Neural cell (in vitro differentiated cells): ENCODE measurements at regions not wholly inside any gene's neighbourhood (a gene's known extent, or its start where the extent isn't known, plus 50 kb on each side); places are given as distances from the start of the nearest gene placed in this dataset.

Experiments used
- H2AFZ ChIP-seq: fragments of 200-600, 300-800 bp; sonication (generic), shearing (Covaris generic); 2 replicates; pipeline ENCODE4 v1.6.0; 2014; ENCODE audit warnings: low read depth, mild to moderate bottlenecking, antibody characterized with exemption, low read length, moderate library complexity
- H3F3A ChIP-seq: fragments of 200-600 bp; shearing (Covaris generic); 2 replicates; pipeline ENCODE4 v1.6.1; 2016; ENCODE audit warnings: mild to moderate bottlenecking, moderate library complexity, mixed read lengths, antibody characterized with exemption, low read length; ENCODE audit not compliant: insufficient read depth, poor library complexity, severe bottlenecking
- H3K27ac ChIP-seq: fragments of 200-600, 300-800 bp; sonication (generic), shearing (Covaris generic); 2 replicates; pipeline ENCODE4 v1.5.1; 2014; ENCODE audit warnings: mild to moderate bottlenecking, low read length, moderate library complexity
- H3K27me3 ChIP-seq: fragments of 300-800, 200-600 bp; sonication (generic), shearing (Covaris generic); 2 replicates; pipeline ENCODE4 v1.6.0; 2014; ENCODE audit warnings: mild to moderate bottlenecking, low read depth, low read length, moderate library complexity; ENCODE audit not compliant: insufficient read depth
- H3K36me3 ChIP-seq: fragments of 300-800, 200-600 bp; sonication (generic), shearing (Covaris generic); 2 replicates; pipeline ENCODE4 v1.5.1; 2014; ENCODE audit warnings: mild to moderate bottlenecking, antibody characterized with exemption, low read length, moderate library complexity; ENCODE audit not compliant: insufficient read depth
- H3K4me2 ChIP-seq: fragments of 300-800, 200-600 bp; sonication (generic), shearing (Covaris generic); 2 replicates; pipeline ENCODE4 v1.6.0; 2014; ENCODE audit warnings: mild to moderate bottlenecking, low read length
- H3K4me3 ChIP-seq: fragments of 300-800, 200-600 bp; sonication (generic), shearing (Covaris generic); 2 replicates; pipeline ENCODE4 v1.5.1; 2014; ENCODE audit warnings: mild to moderate bottlenecking, low read length, moderate library complexity
- H3K79me2 ChIP-seq: fragments of 200-600 bp; shearing (Covaris generic); replicated peaks from 2 replicates; pipeline ENCODE4 v1.6.0; 2014; ENCODE audit warnings: mild to moderate bottlenecking, low read length, moderate library complexity; ENCODE audit not compliant: insufficient read depth
- H3K9ac ChIP-seq: fragments of 300-800, 200-600 bp; sonication (generic), shearing (Covaris generic); 2 replicates; pipeline ENCODE4 v1.6.1; 2016; ENCODE audit warnings: mild to moderate bottlenecking, low read length, mixed read lengths
- H3K9me2 ChIP-seq: fragments of 200-600 bp; shearing (Covaris generic); 2 replicates; pipeline ENCODE4 v1.6.1; 2016; ENCODE audit warnings: mild to moderate bottlenecking, low read length, mixed read lengths; ENCODE audit not compliant: insufficient read depth
- H3K9me3 ChIP-seq: fragments of 200-600, 300-800 bp; sonication (generic), shearing (Covaris generic); 2 replicates; pipeline ENCODE4 v1.6.1; 2016; ENCODE audit warnings: mild to moderate bottlenecking, mixed run types, low read length, moderate library complexity, mixed read lengths
- H4K20me1 ChIP-seq: fragments of 200-600 bp; shearing (Covaris generic); 2 replicates; pipeline ENCODE4 v1.6.1; 2016; ENCODE audit warnings: mild to moderate bottlenecking, mixed run types; ENCODE audit not compliant: insufficient read depth
- EP300 ChIP-seq: fragments of 450-650 bp; conservative IDR thresholded peaks from 2 replicates; pipeline ENCODE4 v1.6.1; 2014; ENCODE audit warnings: antibody characterized with exemption, mild to moderate bottlenecking, moderate library complexity; ENCODE audit not compliant: poor library complexity, severe bottlenecking
- EZH2 ChIP-seq: fragments of 200-600, 300-800 bp; shearing (Covaris generic), sonication (generic); IDR thresholded peaks from 2 replicates; pipeline ENCODE4 v1.6.1; 2014; ENCODE audit warnings: antibody characterized with exemption, low read length, borderline replicate concordance, mild to moderate bottlenecking; ENCODE audit not compliant: insufficient read depth, poor library complexity, severe bottlenecking
- MXI1 ChIP-seq: fragments of 450-650 bp; conservative IDR thresholded peaks from 2 replicates; pipeline ENCODE4 v1.6.1; 2014; ENCODE audit warnings: antibody characterized with exemption, mild to moderate bottlenecking; ENCODE audit not compliant: poor library complexity, severe bottlenecking
- POLR2AphosphoS5 ChIP-seq: IDR thresholded peaks from 2 replicates; pipeline ENCODE4 v1.6.1; 2012
- RAD21 ChIP-seq: fragments of 450-650 bp; conservative IDR thresholded peaks from 2 replicates; pipeline ENCODE4 v1.6.1; 2014; ENCODE audit warnings: antibody characterized with exemption, mild to moderate bottlenecking, moderate library complexity
- SMC3 ChIP-seq: fragments of 450-650 bp; conservative IDR thresholded peaks from 2 replicates; pipeline ENCODE4 v1.6.1; 2014; ENCODE audit warnings: antibody characterized with exemption, mild to moderate bottlenecking, moderate library complexity; ENCODE audit not compliant: poor library complexity
- TAF1 ChIP-seq: IDR thresholded peaks from 2 replicates; pipeline ENCODE4 v1.6.1; 2012; ENCODE audit warnings: low read depth
- TF ChIP-seq, protein P1 (sequence below): IDR thresholded peaks from 2 replicates; pipeline ENCODE4 v1.6.1; 2012; ENCODE audit warnings: borderline replicate concordance
- TF ChIP-seq, protein P2 (sequence below): fragments of 450-650 bp; IDR thresholded peaks from 2 replicates; pipeline ENCODE4 v1.5.1; 2014; ENCODE audit warnings: antibody characterized with exemption, mild to moderate bottlenecking, moderate library complexity; ENCODE audit not compliant: poor library complexity, severe bottlenecking

DNA sequence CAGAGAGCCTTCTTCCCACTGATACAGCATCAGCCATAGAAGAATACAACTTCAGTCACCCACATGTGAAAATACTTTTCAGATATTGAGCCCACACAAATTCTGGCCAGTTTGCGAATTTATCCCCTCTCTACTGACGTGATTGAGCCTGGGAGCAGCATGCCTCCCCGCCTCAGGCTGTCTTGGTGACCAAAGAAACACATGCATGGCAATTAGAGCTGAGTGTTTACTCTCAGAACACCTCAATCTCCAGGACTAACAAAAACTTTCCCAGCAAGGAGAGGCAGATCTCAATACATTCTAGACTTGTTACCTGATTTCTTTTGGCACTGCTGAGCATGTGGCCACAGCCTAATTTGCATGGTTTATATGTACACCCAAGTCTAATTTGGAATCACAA lies 122.5 kb downstream of the TMEM26 start:
- TF ChIP-seq MXI1 (no peak), EZH2 (no peak), TAF1 (no peak), EP300 (no peak), SMC3 (no peak)
- TF ChIP-seq, protein P1, sequence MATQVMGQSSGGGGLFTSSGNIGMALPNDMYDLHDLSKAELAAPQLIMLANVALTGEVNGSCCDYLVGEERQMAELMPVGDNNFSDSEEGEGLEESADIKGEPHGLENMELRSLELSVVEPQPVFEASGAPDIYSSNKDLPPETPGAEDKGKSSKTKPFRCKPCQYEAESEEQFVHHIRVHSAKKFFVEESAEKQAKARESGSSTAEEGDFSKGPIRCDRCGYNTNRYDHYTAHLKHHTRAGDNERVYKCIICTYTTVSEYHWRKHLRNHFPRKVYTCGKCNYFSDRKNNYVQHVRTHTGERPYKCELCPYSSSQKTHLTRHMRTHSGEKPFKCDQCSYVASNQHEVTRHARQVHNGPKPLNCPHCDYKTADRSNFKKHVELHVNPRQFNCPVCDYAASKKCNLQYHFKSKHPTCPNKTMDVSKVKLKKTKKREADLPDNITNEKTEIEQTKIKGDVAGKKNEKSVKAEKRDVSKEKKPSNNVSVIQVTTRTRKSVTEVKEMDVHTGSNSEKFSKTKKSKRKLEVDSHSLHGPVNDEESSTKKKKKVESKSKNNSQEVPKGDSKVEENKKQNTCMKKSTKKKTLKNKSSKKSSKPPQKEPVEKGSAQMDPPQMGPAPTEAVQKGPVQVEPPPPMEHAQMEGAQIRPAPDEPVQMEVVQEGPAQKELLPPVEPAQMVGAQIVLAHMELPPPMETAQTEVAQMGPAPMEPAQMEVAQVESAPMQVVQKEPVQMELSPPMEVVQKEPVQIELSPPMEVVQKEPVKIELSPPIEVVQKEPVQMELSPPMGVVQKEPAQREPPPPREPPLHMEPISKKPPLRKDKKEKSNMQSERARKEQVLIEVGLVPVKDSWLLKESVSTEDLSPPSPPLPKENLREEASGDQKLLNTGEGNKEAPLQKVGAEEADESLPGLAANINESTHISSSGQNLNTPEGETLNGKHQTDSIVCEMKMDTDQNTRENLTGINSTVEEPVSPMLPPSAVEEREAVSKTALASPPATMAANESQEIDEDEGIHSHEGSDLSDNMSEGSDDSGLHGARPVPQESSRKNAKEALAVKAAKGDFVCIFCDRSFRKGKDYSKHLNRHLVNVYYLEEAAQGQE, result no peak
- TF ChIP-seq, protein P2, sequence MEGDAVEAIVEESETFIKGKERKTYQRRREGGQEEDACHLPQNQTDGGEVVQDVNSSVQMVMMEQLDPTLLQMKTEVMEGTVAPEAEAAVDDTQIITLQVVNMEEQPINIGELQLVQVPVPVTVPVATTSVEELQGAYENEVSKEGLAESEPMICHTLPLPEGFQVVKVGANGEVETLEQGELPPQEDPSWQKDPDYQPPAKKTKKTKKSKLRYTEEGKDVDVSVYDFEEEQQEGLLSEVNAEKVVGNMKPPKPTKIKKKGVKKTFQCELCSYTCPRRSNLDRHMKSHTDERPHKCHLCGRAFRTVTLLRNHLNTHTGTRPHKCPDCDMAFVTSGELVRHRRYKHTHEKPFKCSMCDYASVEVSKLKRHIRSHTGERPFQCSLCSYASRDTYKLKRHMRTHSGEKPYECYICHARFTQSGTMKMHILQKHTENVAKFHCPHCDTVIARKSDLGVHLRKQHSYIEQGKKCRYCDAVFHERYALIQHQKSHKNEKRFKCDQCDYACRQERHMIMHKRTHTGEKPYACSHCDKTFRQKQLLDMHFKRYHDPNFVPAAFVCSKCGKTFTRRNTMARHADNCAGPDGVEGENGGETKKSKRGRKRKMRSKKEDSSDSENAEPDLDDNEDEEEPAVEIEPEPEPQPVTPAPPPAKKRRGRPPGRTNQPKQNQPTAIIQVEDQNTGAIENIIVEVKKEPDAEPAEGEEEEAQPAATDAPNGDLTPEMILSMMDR, result no peak
- H3K4me2 ChIP-seq, result no peak overlapping the region
- H3K27ac ChIP-seq, result no peak overlapping the region
- no peak overlapping the region for H3K9ac ChIP-seq
- no peaks in the 10 kb centered on the region for H3F3A ChIP-seq
- H3K27me3 ChIP-seq, result no peaks in the 10 kb centered on the region
- H2AFZ ChIP-seq, result no peak overlapping the region
- H3K4me3 ChIP-seq, result no peak overlapping the region
- peaks cover 3% of the 10 kb centered on the region for H3K9me3 ChIP-seq
- no peaks in the 10 kb centered on the region for H3K79me2 ChIP-seq
- H4K20me1 ChIP-seq, result no peaks in the 10 kb centered on the region
- H3K9me2 ChIP-seq, result no peaks in the 10 kb centered on the region
- no peaks in the 10 kb centered on the region for H3K36me3 ChIP-seq

DNA sequence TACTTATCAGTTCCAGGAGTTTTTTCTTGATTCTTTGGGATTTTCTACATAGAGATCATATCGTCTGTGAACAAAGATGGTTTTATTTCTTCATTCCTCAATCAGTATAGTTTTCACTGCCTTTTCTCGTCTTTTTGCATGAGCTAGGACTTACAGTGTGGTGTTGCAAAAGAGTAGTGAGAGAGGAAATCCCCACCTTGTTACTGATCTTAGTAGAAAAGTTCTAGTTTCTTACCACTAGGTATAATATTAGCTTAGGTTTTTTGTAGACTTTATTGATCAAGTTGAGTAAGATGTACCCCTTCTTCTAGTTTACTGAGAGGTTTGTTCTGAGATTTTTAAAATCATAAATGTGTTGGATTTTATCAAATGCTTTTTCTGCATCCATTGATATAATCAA lies 123.3 kb downstream of the TMEM26 start:
- H3K79me2 ChIP-seq, result no peaks in the 10 kb centered on the region
- TF ChIP-seq SMC3 (no peak), EP300 (no peak), MXI1 (no peak), POLR2AphosphoS5 (no peak), EZH2 (no peak), RAD21 (no peak), TAF1 (no peak)
- TF ChIP-seq, protein P2, result no peak
- TF ChIP-seq, protein P1, result no peak
- no peaks in the 10 kb centered on the region for H3K36me3 ChIP-seq
- H3F3A ChIP-seq, result no peaks in the 10 kb centered on the region
- no peak overlapping the region for H3K9ac ChIP-seq
- H2AFZ ChIP-seq, result no peak overlapping the region
- H3K4me3 ChIP-seq, result no peak overlapping the region
- H3K4me2 ChIP-seq, result no peak overlapping the region
- H3K9me3 ChIP-seq, result peaks cover 3% of the 10 kb centered on the region
- no peaks in the 10 kb centered on the region for H4K20me1 ChIP-seq
- H3K27me3 ChIP-seq, result no peaks in the 10 kb centered on the region
- H3K9me2 ChIP-seq, result no peaks in the 10 kb centered on the region
- no peak overlapping the region for H3K27ac ChIP-seq
